GM10248 (cell line): ENCODE measurements at regions not wholly inside any gene's neighbourhood (a gene's known extent, or its start where the extent isn't known, plus 50 kb on each side); places are given as distances from the start of the nearest gene placed in this dataset.

Source experiments
- CTCF ChIA-PET: fragments of 300-600 bp; sonication (Branson Sonifier 250); formaldehyde crosslinking; extraction: SDS; loops from one replicate; lab custom pipeline; 2021; ENCODE audit warnings: antibody characterized with exemption; lab: Yijun Ruan, JAX
- POLR2A ChIA-PET: fragments of 350-650 bp; sonication (Branson Sonifier 250); formaldehyde crosslinking; extraction: SDS; loops from one replicate; lab custom pipeline; 2020; ENCODE audit warnings: antibody characterized with exemption; lab: Yijun Ruan, JAX
- DNase-seq: peaks from one replicate; pipeline ENCODE4 v3.0.0; 2012; ENCODE audit errors: extremely low spot score
- TF ChIP-seq, protein P1 (sequence below): IDR thresholded peaks from 2 replicates; pipeline ENCODE4 v1.5.1; 2012; ENCODE audit warnings: mild to moderate bottlenecking, low read depth; ENCODE audit errors: extremely low read depth, missing control alignments, control extremely low read depth

DNA sequence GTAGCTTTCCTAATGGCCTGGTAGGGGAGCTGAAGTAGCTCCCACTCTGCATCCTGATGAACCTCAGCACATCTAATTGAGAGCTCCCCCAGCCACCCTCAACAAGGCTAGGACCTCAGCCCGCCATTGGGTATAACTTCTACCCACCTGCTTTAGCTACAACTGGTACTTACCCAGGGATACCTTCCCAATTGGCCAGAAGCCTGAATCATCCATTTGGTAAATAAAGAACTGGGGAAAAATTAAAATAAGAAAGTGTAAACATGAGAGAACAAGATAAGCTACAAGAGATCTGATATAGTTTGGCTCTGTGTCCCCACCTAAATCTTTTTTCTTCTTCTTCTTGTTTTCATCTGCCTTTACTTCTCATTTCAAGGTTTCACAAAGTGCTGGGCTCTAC, 372.0 kb downstream of the CMPK2 start:
- ChIA-PET POLR2A (no interaction called here), CTCF (no interaction called here)
- no peak for DNase-seq
- TF ChIP-seq, protein P1, sequence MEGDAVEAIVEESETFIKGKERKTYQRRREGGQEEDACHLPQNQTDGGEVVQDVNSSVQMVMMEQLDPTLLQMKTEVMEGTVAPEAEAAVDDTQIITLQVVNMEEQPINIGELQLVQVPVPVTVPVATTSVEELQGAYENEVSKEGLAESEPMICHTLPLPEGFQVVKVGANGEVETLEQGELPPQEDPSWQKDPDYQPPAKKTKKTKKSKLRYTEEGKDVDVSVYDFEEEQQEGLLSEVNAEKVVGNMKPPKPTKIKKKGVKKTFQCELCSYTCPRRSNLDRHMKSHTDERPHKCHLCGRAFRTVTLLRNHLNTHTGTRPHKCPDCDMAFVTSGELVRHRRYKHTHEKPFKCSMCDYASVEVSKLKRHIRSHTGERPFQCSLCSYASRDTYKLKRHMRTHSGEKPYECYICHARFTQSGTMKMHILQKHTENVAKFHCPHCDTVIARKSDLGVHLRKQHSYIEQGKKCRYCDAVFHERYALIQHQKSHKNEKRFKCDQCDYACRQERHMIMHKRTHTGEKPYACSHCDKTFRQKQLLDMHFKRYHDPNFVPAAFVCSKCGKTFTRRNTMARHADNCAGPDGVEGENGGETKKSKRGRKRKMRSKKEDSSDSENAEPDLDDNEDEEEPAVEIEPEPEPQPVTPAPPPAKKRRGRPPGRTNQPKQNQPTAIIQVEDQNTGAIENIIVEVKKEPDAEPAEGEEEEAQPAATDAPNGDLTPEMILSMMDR, result no peak

DNA sequence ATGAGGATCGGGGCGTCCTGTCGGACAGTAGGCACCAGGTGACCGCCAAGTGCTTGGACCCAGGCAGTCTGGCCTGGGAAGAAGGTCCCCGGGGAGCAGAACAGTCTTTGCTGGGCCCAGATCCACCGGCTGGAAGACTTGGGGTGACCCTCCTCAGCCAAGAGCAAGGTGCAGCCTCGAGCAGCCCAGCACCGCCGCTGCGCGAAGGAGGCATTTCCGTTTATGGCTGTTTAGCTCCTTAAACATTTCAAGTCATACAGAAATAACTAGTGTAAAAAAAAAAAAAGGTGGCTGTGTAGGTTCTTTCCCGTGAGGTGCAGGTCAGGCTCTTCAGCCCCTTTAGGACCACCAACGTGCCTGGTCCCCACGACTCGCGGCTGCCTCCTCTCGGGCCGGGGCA, 370.2 kb downstream of the CMPK2 start:
- POLR2A ChIA-PET, result no interaction called here
- TF ChIP-seq, protein P1, result no peak
- CTCF ChIA-PET, result no interaction called here

DNA sequence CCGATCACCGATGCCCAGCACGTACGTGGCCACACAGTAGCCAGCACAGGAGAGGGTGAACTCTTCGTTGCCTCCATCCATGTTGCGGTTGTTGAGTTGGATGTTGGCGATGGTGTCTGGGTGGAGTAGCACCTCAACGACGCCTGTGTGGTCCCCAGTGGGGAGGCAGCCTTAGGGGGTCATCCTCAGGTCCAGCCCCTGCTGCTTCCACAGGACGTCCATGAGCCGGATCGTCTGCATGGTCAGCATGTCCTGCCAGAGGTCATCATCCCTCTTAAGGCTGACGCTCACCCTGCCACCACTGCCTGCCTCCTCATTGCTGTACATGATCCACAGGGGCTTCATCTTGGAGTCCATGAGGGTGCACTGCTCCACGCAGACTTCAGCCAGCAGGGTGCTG, 369.3 kb downstream of the CMPK2 start:
- CTCF ChIA-PET, result no interaction called here
- TF ChIP-seq, protein P1, result no peak
- POLR2A ChIA-PET, result no interaction called here
- DNase-seq, result no peak

More for the DNA sequence above, 370.2 kb downstream of the CMPK2 start:
- DNase-seq, result no peak

DNA sequence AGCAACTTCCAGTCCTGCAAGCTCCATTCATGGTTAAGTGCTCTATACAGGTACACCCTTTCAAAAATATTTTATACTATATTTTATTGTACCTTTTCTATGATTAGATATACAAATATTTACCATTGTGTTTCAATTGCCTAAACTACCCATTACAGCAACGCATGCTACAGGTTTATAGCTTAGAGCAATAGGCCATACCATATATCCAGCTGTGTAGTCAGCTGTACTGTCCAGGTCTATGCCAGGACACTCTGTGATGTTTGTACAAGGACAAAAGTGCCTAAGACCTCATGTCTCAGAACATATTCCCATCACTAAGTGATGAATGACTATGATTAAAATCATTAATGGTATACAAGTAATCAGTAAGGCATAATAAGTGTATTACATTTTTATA, 368.7 kb downstream of the CMPK2 start:
- ChIA-PET POLR2A (no interaction called here), CTCF (no interaction called here)
- no peak for DNase-seq
- TF ChIP-seq, protein P1, result no peak

DNA sequence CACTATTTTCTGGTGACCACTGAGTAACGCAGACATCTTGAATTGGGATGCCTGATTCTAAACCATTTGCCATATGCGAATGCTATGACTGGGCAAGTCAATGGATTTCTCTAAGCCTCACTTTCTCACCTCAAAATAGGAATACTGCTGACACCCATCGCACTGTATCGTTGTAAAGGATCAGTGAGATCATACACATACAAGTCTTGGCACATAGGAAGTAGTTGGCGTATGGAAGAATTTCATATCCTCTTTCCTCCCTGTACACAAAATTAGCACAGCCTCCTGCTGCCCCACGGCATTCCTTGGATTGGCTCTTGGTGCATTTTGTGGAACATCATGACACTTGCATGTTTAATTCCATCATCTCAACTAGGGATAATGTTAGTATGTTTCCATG, 366.9 kb downstream of the CMPK2 start:
- ChIA-PET POLR2A (no interaction called here), CTCF (interaction anchor here (0.8 kb wide), 1 partner anchor 10 kb away, joined by 3 read pairs; no protein-coding TSS in a partner anchor)
- TF ChIP-seq, protein P1, result no peak
- DNase-seq, result no peak

DNA sequence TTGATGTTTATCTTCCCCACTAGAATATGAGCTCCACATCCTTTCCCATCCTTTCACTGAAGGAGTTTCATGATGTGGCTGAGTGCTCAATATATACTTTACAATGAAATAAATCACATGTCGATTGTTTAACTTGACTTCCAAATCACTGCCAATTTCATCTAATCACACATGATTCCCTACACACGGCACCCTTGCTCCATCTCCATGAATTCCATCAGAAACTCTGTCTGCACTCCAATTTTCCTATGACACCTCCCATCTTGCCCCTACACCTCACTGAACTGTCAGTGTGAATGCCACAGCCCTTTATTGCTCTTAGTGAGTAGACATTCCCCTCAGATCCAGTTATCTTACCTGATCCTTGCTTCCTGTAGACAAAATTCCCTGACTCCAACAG, 366.0 kb downstream of the CMPK2 start:
- ChIA-PET CTCF (interaction anchor here (0.8 kb wide), 1 partner anchor 9 kb away, joined by 3 read pairs; no protein-coding TSS in a partner anchor), POLR2A (no interaction called here)
- no peak for DNase-seq
- TF ChIP-seq, protein P1, result no peak
